ENCODE measurements at regions not wholly inside any gene's neighbourhood (a gene's known extent, or its start where the extent isn't known, plus 50 kb on each side); places are given as distances from the start of the nearest gene placed in this dataset.

- TF ChIP-seq POLR2A (IDR thresholded peaks at IDR 0.05) (no peak), CTCF (IDR thresholded peaks at IDR 0.05 in 8 of 11, conservative IDR thresholded peaks at IDR 0.05 in 3 of 11) (no peak), POLR2AphosphoS5 (IDR thresholded peaks at IDR 0.05) (no peak)
- 74 to 92% (median 81%) methylated on average over 2 of the region's 2 CpGs for WGBS, 5 donors
Observed at GRCh38 chr6:23145781-23146180, 576.4 kb downstream of the HDGFL1 start.

GRCh38 chr6:23154159-23154558 is 584.8 kb downstream of the HDGFL1 start:
- no peak overlapping the region for H3K27ac ChIP-seq
- H3K27me3 ChIP-seq (replicated peaks in 1 of 7) = no peaks in the 10 kb centered on the region
- H3K9me3 ChIP-seq = peaks cover 0 to 17% (median 4%) of the 10 kb centered on the region in 8 donors
- no peaks in the 10 kb centered on the region for H3K36me3 ChIP-seq
- no peak overlapping the region for H3K4me3 ChIP-seq
- intact Hi-C loops (cut with DNase I; ENCODE audit: low total_unique reads) = no loop called here
- TF ChIP-seq POLR2A (IDR thresholded peaks at IDR 0.05) = no peak
- no peak for TF ChIP-seq POLR2AphosphoS5 (IDR thresholded peaks at IDR 0.05)
- TF ChIP-seq CTCF (IDR thresholded peaks at IDR 0.05 in 8 of 11, conservative IDR thresholded peaks at IDR 0.05 in 3 of 11) = no peak
- no peak for DNase-seq
- H3K4me1 ChIP-seq = no peaks in the 10 kb centered on the region

More at GRCh38 chr6:23145781-23146180, 576.4 kb downstream of the HDGFL1 start:
- intact Hi-C loops (cut with DNase I; ENCODE audit: low total_unique reads) = no loop called here
- Histone ChIP-seq H3K36me3 (no peaks in the 10 kb centered on the region), H3K4me3 (no peak overlapping the region), H3K27ac (no peak overlapping the region), H3K4me1 (no peaks in the 10 kb centered on the region), H3K27me3 (replicated peaks in 1 of 7) (no peaks in the 10 kb centered on the region), H3K9me3 (no peaks in the 10 kb centered on the region)
- DNase-seq = no peak

- WGBS, 5 donors = 59 to 73% (median 63%) methylated on average over 1 of the region's 1 CpG
Observed at GRCh38 chr6:23170049-23170448, 600.7 kb downstream of the HDGFL1 start.

GRCh38 chr6:23173234-23173633 is 603.9 kb downstream of the HDGFL1 start:
- H3K27me3 ChIP-seq (replicated peaks in 1 of 7) = no peaks in the 10 kb centered on the region
- peaks cover 0 to 7% (median 0%) of the 10 kb centered on the region in 6 donors for H3K4me1 ChIP-seq
- no peaks in the 10 kb centered on the region for H3K36me3 ChIP-seq
- H3K4me3 ChIP-seq = no peak overlapping the region
- no peaks in the 10 kb centered on the region for H3K9me3 ChIP-seq
- H3K27ac ChIP-seq = no peak overlapping the region
- TF ChIP-seq POLR2A (IDR thresholded peaks at IDR 0.05) (no peak), CTCF (IDR thresholded peaks at IDR 0.05 in 8 of 11, conservative IDR thresholded peaks at IDR 0.05 in 3 of 11) (no peak), POLR2AphosphoS5 (IDR thresholded peaks at IDR 0.05) (no peak)
- 6 to 11% (median 8%) methylated on average over 3 of the region's 3 CpGs for whole genome bisulfite sequencing, 5 donors
- DNase-seq = no peak
- intact Hi-C loops (cut with DNase I; ENCODE audit: low total_unique reads) = no loop called here

More at GRCh38 chr6:23170049-23170448, 600.7 kb downstream of the HDGFL1 start:
- no peaks in the 10 kb centered on the region for H3K36me3 ChIP-seq
- intact Hi-C loops (cut with DNase I; ENCODE audit: low total_unique reads) = no loop called here
- TF ChIP-seq CTCF (IDR thresholded peaks at IDR 0.05 in 8 of 11, conservative IDR thresholded peaks at IDR 0.05 in 3 of 11) (no peak), POLR2AphosphoS5 (IDR thresholded peaks at IDR 0.05) (no peak), POLR2A (IDR thresholded peaks at IDR 0.05) (no peak)
- no peak overlapping the region for H3K4me3 ChIP-seq
- no peak overlapping the region for H3K27ac ChIP-seq
- H3K9me3 ChIP-seq = peaks cover 0 to 11% (median 0%) of the 10 kb centered on the region in 8 donors
- no peak for DNase-seq
- H3K4me1 ChIP-seq = no peaks in the 10 kb centered on the region
- H3K27me3 ChIP-seq (replicated peaks in 1 of 7) = no peaks in the 10 kb centered on the region
